HepG2 (cell line): ENCODE measurements at regions not wholly inside any gene's neighbourhood (a gene's known extent, or its start where the extent isn't known, plus 50 kb on each side); places are given as distances from the start of the nearest gene placed in this dataset.

Source experiments
- KDM1A ChIP-seq: IDR thresholded peaks from 2 replicates; pipeline ENCODE4 v1.6.1; 2016; ENCODE audit warnings: missing compliant biosample characterization
- TSC22D2 ChIP-seq: sonication (generic); formaldehyde crosslinking; IDR thresholded peaks from 2 replicates; pipeline ENCODE4 v1.5.1; 2020; ENCODE audit warnings: missing genetic modification reagents, mild to moderate bottlenecking, borderline replicate concordance
- TF ChIP-seq, protein P1 (sequence below): sonication (generic); formaldehyde crosslinking; IDR thresholded peaks from 2 replicates; pipeline ENCODE4 v1.5.1; 2020; ENCODE audit warnings: mild to moderate bottlenecking, missing genetic modification reagents, moderate library complexity
- TF ChIP-seq, protein P2 (sequence below), 2 experiments: IDR thresholded peaks; 2 replicates each; pipeline ENCODE4 v1.6.1; 2011 to 2012; ENCODE audit warnings: low read length in 2 of 2, borderline replicate concordance in 1 of 2, low read depth in 1 of 2, mild to moderate bottlenecking in 1 of 2, moderate library complexity in 1 of 2

DNA sequence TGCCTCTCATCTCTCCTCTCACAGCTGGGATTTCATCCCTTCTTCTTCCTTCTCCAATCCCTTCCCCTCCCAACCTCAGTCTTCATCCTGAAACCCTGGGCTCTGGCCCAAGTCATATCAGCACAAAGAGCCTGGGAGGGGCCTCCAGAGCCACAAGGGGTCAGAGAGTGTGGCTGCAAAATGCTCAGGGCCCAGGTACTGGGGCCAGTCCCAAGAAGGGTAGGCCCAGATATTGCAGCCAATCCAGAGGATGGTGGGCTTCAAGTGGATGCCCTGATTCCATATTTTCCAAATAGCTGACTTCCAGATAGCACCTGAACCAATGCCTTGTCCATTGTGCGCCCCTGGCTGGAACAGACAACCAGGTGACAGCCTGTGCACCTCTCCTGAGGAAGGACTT, 193.9 kb downstream of the MED10 start:
- TF ChIP-seq, protein P1, sequence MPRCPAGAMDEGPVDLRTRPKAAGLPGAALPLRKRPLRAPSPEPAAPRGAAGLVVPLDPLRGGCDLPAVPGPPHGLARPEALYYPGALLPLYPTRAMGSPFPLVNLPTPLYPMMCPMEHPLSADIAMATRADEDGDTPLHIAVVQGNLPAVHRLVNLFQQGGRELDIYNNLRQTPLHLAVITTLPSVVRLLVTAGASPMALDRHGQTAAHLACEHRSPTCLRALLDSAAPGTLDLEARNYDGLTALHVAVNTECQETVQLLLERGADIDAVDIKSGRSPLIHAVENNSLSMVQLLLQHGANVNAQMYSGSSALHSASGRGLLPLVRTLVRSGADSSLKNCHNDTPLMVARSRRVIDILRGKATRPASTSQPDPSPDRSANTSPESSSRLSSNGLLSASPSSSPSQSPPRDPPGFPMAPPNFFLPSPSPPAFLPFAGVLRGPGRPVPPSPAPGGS (CRISPR knock-in tag) = no peak
- TF ChIP-seq TSC22D2 (no peak), KDM1A (CRISPR knock-in tag) (no peak)
- TF ChIP-seq, protein P2, sequence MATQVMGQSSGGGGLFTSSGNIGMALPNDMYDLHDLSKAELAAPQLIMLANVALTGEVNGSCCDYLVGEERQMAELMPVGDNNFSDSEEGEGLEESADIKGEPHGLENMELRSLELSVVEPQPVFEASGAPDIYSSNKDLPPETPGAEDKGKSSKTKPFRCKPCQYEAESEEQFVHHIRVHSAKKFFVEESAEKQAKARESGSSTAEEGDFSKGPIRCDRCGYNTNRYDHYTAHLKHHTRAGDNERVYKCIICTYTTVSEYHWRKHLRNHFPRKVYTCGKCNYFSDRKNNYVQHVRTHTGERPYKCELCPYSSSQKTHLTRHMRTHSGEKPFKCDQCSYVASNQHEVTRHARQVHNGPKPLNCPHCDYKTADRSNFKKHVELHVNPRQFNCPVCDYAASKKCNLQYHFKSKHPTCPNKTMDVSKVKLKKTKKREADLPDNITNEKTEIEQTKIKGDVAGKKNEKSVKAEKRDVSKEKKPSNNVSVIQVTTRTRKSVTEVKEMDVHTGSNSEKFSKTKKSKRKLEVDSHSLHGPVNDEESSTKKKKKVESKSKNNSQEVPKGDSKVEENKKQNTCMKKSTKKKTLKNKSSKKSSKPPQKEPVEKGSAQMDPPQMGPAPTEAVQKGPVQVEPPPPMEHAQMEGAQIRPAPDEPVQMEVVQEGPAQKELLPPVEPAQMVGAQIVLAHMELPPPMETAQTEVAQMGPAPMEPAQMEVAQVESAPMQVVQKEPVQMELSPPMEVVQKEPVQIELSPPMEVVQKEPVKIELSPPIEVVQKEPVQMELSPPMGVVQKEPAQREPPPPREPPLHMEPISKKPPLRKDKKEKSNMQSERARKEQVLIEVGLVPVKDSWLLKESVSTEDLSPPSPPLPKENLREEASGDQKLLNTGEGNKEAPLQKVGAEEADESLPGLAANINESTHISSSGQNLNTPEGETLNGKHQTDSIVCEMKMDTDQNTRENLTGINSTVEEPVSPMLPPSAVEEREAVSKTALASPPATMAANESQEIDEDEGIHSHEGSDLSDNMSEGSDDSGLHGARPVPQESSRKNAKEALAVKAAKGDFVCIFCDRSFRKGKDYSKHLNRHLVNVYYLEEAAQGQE (IDR thresholded peaks at IDR 0.05; ENCODE audit: borderline replicate concordance in 1 of 2, low read depth in 1 of 2, low read length in 2 of 2) = no peak
